HG03460 (cell line): ENCODE measurements at regions not wholly inside any gene's neighbourhood (a gene's known extent, or its start where the extent isn't known, plus 50 kb on each side); places are given as distances from the start of the nearest gene placed in this dataset.

Source experiments
- ATAC-seq: cut with Tn5 transposase; IDR thresholded peaks from one replicate; pipeline ENCODE4 v1.9.1; 2021; ENCODE audit not compliant: unreplicated experiment

GRCh38 chr1:9419369-9420041, 119.8 kb upstream of the SLC25A33 start:
- ATAC-seq, result no peak

DNA sequence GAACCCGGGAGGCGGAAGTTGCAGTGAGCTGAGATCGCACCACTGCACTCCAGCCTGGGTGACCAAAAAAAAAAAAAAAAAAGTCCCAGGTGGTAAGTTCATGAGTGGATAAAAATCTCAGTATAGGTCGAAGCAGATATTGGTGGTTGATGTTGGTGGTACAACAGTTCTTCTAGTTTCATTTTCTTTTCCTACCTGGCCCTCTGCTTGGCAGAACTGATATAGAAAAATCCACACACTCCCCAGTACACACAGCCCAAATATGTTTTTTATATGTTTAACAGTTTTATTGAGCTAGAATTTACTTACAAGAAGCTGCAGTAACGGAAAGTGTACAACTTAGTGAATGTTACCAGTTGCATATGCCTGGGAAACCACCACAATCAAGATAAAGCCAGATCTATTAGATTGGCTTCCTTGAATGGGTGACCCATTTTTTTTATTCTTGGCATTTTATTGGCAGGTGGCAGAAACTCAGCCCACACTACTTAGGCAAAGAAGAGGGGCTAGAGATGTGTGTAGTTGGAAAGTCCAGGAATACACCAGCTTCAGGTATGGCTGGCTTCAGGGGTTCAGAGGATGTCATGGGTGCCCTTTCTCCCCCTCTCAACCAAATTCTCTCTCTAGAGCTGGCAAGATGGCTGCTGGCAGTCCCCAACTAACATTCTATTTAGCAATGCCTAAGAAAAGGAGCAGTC, 118.3 kb upstream of the SLC25A33 start:
- no peak for ATAC-seq

- no peak for ATAC-seq
Measured at GRCh38 chr1:9421533-9421873, 117.8 kb upstream of the SLC25A33 start.

DNA sequence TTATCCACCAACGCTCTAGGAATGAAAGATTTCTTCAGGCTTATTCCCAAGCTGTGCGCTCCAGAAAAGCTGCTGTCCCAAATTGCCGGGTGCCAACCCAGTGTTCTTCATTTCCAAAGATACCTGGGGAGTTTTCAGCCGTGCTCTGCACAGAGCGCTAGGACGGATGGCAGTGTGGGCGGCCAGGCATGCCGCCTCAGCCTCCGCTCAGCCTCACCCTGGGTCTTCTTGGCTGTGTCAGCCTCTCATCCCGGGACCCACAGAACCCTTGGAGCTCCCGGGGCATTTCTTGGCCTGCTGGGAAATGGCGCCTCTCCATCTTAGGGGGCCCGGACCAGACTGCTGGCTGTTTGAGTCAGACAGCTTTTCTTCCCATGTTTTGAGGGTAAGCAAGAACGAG, 116.9 kb upstream of the SLC25A33 start:
- ATAC-seq, result no peak

- no peak for ATAC-seq
Measured at GRCh38 chr1:9422911-9423505, 116.3 kb upstream of the SLC25A33 start.

- no peak for ATAC-seq
Measured at GRCh38 chr1:9424261-9424660, 115.0 kb upstream of the SLC25A33 start.

DNA sequence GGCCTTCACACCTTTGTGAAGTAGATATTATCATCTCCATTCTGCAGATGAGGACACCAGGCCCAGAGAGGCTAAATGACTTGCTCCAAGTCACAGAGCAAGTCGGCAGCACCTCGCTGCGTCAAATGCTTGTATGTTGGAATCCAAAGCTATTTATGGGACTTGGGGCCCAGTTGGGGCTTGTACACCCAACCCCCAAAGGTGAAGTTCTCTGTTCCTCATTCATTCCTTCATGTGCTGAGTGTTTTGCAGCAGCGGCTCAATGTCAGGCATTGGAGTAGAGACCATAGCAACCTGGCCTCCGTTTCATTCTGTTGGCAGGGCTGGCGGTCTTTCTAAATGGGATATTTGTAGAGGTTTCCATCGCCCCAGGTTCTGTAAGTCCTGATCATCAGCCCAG, 113.4 kb upstream of the SLC25A33 start:
- ATAC-seq, result peak; percentile 8

DNA sequence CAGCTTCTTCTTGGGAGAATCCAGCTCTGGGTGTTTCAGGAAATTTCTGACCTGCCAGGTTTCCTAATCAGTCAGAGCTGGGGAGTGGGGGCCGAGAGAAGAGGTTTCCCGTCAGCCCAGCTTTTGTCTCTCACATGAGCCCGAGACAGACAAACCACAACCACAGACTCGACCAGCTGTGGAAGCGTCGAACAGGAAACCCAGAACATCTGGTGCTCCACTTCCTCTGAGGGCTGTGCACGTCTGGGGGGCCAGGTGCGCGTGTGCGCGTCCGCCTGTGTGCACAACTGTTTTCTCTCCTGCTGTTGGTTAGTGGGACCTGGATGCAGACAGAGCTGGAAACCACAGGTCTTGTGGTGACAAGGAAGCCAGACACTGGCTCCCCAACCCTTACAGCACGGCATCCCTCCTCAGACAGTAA, 113.0 kb upstream of the SLC25A33 start:
- peak; percentile 69 for ATAC-seq

- no peak for ATAC-seq
Measured at GRCh38 chr1:9427388-9427787, 111.9 kb upstream of the SLC25A33 start.

- peak; percentile 67 for ATAC-seq
Measured at GRCh38 chr1:9428601-9429341, 110.5 kb upstream of the SLC25A33 start.

DNA sequence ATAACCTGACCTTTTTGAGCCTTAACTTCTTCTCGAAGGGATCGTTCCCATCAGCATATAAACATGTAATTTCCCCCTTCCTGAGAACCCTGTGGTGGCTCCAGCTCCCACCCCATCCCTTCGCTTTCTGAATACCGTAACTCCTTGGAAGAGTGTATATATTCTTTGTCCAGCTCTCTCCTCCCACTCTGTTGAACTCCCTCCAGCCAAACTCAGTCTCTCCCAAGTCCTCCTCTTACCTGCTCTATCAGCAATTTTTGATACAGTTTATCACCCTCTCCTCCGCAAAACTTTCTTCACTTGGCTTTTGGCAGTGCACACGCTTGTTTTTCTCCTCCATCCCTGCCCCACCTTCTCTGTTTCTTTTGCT, 109.9 kb upstream of the SLC25A33 start:
- no peak for ATAC-seq

DNA sequence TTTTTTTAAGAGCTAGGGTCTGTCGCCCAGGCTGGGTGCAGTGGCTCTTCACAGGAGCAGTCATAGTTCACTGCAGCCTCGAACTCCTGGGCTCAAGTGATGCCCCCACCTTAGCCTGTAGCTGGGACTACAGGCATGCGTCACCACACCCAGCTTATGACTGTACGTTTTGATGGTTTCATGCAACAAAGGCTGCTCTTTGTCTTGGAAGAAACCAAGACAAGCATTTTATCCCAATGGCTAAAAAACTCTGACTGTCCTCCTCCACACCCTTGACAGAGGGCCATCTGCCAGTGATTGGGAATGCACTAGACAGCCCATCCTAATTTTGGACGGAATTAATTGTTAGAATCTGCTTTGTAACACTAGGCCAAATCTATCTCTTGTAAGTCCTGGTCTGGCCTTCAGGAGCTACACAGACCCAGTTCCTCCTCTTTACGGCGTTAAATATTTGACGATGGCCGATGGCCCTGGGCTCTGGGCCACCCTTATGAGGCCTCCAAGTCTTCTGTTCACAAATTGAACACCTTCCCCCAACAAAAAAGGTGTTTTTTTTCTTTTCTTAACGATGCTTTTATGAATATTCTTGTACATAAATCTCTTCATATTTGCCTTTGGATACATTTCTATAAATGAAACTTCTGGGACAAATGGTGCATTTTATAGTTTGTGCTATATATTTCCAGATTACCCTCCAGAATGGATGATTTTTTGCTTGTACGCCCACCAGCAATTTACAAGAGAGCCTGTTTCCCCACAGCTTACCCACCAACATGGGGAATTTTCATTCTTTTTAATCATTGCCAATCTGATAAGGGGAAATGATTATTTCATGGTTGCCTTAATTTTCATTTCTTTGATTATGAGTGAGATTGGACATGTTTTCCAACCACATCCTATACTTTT, 104.8 kb upstream of the SLC25A33 start:
- ATAC-seq, result no peak

DNA sequence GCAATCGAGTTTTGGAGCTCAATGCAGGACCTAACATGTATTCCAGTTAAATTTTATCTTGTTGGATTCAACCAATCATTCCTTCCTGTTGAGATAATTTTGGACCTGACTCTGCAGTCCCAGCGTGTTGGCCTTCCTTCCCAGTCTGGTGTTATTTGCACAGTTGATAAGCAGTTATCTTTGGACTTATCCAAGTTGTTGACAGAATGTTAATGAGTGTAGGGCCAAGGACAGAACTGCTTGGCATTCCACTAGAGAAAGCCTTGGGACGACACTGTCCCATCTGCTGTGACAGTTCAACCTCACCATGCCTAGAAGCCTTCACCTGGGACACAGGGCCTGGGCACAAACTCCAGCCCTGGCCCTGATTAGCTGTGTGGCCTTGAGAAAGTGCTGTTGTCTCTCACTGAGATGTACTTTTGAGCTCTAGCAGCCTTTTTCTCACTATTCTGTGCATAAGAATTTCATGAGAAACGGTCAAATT, 104.1 kb upstream of the SLC25A33 start:
- ATAC-seq, result no peak

GRCh38 chr1:9435854-9436640, 103.2 kb upstream of the SLC25A33 start:
- ATAC-seq, result no peak

GRCh38 chr1:9437961-9438430, 101.3 kb upstream of the SLC25A33 start:
- no peak for ATAC-seq

DNA sequence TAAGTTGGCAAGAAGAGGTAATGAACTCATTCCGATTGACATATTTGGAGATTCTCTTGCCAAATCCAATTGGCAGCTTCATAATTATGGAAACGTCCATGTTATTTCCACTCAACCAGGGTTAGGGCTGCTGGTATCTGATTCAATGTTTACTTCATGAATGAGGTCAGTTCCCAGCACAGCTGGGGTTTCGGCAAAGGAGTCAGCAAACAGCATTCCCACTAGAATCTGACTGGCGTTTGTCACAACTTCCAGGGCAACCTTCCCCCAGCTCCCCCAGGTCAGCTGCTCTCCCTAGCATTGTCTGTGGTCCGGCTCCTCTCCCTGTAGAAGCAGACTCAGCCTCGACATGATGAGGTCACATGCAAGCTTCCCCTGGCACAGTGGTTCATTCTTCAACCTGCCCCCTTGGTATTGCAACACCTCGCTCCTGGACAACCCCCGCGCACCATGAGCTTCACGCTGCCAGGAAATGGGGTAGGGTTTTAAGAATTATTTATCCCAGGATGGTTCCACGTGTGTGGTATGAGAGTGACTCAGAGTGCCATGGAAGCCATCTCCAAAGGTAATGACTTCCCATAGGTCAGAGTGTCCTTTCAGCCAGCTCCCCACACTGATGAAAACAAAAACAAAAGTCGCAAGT, 100.7 kb upstream of the SLC25A33 start:
- ATAC-seq, result no peak

DNA sequence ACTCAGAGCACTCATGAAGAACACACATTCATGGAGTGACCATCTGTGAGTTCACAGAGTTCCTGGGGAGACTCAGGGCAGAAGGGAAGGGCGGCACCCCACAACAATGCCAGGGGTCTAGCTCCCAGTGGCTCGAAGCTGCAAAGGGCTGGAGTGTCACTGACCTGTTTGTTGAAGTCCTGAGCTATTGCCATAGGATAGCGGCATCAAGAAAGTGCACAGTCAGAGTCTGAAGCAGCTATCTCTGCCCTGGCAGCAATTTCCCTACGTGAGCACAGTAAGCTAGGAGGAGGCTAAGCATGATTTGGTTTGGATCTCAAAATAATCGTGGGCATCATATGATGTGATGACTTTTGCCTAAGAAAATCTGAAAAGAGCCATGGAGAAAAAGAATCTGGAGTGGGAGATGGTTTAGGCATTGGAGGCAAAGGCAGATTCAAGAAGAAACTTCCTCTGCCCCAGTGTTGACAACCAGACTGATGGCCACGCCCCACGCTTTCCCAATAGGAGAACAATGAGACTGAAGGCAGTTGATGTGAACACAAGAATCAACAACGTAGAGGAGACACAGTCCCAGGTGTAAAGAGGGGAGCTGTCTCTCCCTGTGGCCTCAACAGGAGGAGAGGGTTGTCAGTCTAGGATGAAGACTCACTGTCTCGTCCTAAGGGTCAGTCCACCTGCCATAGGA, 100.0 kb upstream of the SLC25A33 start:
- no peak for ATAC-seq

DNA sequence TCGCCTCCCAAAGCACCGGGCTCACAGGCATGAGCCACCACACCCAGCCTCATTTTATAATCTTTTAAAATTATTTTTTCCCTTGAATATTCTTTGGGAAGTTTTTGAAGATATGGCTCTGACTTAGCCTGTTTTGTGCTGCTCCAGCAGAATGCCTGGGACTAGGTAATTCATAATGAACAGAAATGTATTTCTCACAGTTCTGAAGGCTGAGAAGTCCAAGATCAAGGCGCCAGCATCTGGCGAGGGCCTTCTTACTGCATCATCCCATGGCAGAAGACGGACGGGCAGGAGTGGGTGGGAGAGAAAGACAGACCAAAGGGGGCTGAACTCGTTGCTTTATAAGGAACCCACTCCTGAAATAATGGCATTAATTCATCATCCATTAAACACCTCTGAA, 99.0 kb upstream of the SLC25A33 start:
- no peak for ATAC-seq

GRCh38 chr1:9440763-9441194, 98.5 kb upstream of the SLC25A33 start:
- ATAC-seq, result no peak
